Hematopoietic multipotent progenitor cell treated with erythropoietin and hydrocortisone succinate and interleukin-3 and kit ligand, for 17 days (in vitro differentiated cells): ENCODE measurements at regions not wholly inside any gene's neighbourhood (a gene's known extent, or its start where the extent isn't known, plus 50 kb on each side); places are given as distances from the start of the nearest gene placed in this dataset.
"Not testable (repeated sequence)": the region's sequence is repeated elsewhere in the genome, so short reads cannot be mapped to it uniquely, and the experiment has no call there.

Experiments
- DNase-seq: peaks from one replicate; pipeline ENCODE4 v3.0.0-alpha.2; 2015; ENCODE audit warnings: low spot score

- no peak for DNase-seq
Measured at GRCh38 chr4:26208237-26208994, 112.4 kb upstream of the RBPJ start.

- DNase-seq = not testable (repeated sequence)
Measured at GRCh38 chr4:26209378-26209777, 111.4 kb upstream of the RBPJ start.

GRCh38 chr4:26212528-26212927 is 108.3 kb upstream of the RBPJ start:
- DNase-seq = no peak

GRCh38 chr4:26213317-26213716 is 107.5 kb upstream of the RBPJ start:
- no peak for DNase-seq

- no peak for DNase-seq
Measured at GRCh38 chr4:26214994-26215393, 105.8 kb upstream of the RBPJ start.

- DNase-seq = no peak
Measured at GRCh38 chr4:26215725-26216124, 105.1 kb upstream of the RBPJ start.

GRCh38 chr4:26217481-26217880 is 103.3 kb upstream of the RBPJ start:
- DNase-seq = no peak

- DNase-seq = no peak
Measured at GRCh38 chr4:26217961-26218676, 102.7 kb upstream of the RBPJ start.

GRCh38 chr4:26218677-26219605 is 101.9 kb upstream of the RBPJ start:
- no peak for DNase-seq

GRCh38 chr4:26220696-26221095 is 100.1 kb upstream of the RBPJ start:
- DNase-seq = no peak

GRCh38 chr4:26223155-26223554 is 97.7 kb upstream of the RBPJ start:
- DNase-seq = no peak

GRCh38 chr4:26226629-26227376 is 94.0 kb upstream of the RBPJ start:
- DNase-seq = no peak

GRCh38 chr4:26227601-26228229 is 93.1 kb upstream of the RBPJ start:
- no peak for DNase-seq

GRCh38 chr4:26228883-26229282 is 91.9 kb upstream of the RBPJ start:
- no peak for DNase-seq

GRCh38 chr4:26229974-26230373 is 90.8 kb upstream of the RBPJ start:
- DNase-seq = no peak

- no peak for DNase-seq
Measured at GRCh38 chr4:26233350-26233749, 87.5 kb upstream of the RBPJ start.

- no peak for DNase-seq
Measured at GRCh38 chr4:26235500-26235899, 85.3 kb upstream of the RBPJ start.

GRCh38 chr4:26237916-26238315 is 82.9 kb upstream of the RBPJ start:
- DNase-seq = no peak

- no peak for DNase-seq
Measured at GRCh38 chr4:26238426-26238777, 82.4 kb upstream of the RBPJ start.

GRCh38 chr4:26238778-26239679 is 81.8 kb upstream of the RBPJ start:
- no peak for DNase-seq
